Neural progenitor cell (in vitro differentiated cells): ENCODE measurements at regions not wholly inside any gene's neighbourhood (a gene's known extent, or its start where the extent isn't known, plus 50 kb on each side); places are given as distances from the start of the nearest gene placed in this dataset.

Experiments used
- EZH2 ChIP-seq: fragments of 200-600 bp; sonication (generic); IDR thresholded peaks from 2 replicates; pipeline ENCODE4 v1.6.1; 2017; ENCODE audit warnings: antibody characterized with exemption, mild to moderate bottlenecking, moderate library complexity
- EZH2phosphoT487 ChIP-seq: fragments of 200-600 bp; sonication (generic); IDR thresholded peaks from 2 replicates; pipeline ENCODE4 v1.6.1; 2017; ENCODE audit warnings: antibody characterized with exemption
- TF ChIP-seq, protein P1 (sequence below): fragments of 200-600 bp; sonication (generic); IDR thresholded peaks from 2 replicates; pipeline ENCODE4 v1.5.1; 2017; ENCODE audit warnings: antibody characterized with exemption, mild to moderate bottlenecking

DNA sequence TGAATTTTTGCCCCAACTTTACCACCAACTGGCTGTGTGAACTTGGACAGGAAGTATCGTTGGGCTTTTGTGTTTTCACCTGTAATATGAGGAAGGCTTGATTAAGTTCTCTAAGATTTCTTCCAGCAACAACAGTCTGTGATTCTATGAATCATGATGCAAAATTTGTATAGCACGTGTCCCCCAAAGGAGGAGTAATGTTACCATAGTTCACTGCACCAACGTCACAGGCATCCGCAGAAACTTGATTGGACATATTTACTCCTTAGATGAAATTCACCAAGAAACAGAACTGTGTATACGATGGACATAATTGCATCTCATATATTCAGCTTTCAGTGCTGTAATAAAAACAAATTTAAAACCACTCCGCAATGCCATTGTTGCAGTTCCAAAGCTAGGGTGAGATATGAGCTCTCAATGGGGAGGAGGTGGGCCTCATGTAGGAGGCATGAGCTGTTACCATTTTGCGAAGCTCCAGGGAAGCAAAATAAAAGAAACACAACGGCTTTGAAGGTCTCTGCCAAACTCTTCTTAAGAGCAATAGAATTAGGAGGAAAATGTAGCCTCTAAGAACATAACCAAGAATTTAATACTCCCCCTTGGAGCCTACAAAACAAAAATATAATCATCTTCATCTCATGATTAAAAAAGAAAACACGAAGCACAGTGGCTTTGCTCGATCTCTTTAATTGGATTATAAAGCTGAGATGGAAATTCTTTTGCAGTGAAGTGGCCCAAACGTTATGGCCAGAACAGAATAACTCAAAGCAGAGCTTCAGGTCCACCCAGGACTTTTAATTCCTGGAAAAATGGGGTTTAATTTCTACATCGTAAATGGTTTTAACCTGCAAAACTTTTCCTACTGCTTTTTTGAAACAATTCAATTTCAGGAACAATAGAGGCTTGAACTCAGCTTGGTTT, 80.7 kb downstream of the CHST2 start:
- TF ChIP-seq, protein P1, sequence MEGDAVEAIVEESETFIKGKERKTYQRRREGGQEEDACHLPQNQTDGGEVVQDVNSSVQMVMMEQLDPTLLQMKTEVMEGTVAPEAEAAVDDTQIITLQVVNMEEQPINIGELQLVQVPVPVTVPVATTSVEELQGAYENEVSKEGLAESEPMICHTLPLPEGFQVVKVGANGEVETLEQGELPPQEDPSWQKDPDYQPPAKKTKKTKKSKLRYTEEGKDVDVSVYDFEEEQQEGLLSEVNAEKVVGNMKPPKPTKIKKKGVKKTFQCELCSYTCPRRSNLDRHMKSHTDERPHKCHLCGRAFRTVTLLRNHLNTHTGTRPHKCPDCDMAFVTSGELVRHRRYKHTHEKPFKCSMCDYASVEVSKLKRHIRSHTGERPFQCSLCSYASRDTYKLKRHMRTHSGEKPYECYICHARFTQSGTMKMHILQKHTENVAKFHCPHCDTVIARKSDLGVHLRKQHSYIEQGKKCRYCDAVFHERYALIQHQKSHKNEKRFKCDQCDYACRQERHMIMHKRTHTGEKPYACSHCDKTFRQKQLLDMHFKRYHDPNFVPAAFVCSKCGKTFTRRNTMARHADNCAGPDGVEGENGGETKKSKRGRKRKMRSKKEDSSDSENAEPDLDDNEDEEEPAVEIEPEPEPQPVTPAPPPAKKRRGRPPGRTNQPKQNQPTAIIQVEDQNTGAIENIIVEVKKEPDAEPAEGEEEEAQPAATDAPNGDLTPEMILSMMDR, result no peak
- TF ChIP-seq EZH2phosphoT487 (no peak), EZH2 (no peak)
